G401.6 (cell line): ENCODE measurements at regions not wholly inside any gene's neighbourhood (a gene's known extent, or its start where the extent isn't known, plus 50 kb on each side); places are given as distances from the start of the nearest gene placed in this dataset.
A peak's percentile ranks its signal among the peaks of the same experiment; 100 is the strongest.
"Not testable (repeated sequence)": the region's sequence is repeated elsewhere in the genome, so short reads cannot be mapped to it uniquely, and the experiment has no call there.

Experiments used
- FAIRE-seq: peaks from 2 replicates; lab custom pipeline; 2012; peaks lifted over from hg19 to GRCh38; lab: Jason Lieb, UNC

GRCh38 chr12:61919686-61920085, 340.5 kb upstream of the USP15 start:
- peak; percentile 46 for FAIRE-seq

DNA sequence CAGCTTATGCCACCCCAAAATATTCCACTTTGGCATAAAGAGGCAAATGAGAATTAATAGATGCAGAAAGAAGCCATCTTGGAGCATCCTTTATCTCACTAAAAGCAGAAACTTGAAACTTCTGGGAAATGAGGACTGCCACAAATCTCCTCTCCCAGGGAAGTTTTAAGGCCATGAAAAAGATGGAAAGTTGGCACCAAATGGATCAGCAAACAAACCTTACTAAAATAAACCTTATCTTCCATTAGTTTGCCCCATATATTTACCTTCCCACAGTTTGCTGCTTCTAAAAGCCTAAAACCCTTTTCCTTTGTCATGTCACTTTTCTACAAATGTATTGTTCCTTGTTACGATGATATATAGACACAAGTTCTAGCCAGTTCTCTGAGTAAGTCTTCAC, 340.0 kb upstream of the USP15 start:
- no peak for FAIRE-seq

DNA sequence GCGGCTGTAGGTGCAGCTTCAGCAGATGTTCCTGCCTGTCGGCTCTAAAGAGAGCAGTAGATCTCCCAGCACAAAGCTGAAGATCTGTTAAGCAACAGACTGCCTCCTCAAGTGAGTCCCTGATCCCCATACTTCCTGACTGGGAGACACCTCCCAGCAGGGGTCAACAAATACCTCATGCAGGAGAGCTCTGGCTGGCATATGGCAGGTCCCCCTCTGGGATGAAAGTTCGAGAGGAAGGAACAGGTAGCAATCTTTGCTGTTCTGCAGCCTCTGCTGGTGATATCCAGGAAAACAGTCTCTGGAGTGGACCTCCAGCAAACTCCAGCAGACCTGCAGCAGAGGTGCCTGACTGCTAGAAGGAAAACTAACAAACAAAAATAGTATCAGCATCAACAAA, 337.1 kb upstream of the USP15 start:
- FAIRE-seq = no peak

DNA sequence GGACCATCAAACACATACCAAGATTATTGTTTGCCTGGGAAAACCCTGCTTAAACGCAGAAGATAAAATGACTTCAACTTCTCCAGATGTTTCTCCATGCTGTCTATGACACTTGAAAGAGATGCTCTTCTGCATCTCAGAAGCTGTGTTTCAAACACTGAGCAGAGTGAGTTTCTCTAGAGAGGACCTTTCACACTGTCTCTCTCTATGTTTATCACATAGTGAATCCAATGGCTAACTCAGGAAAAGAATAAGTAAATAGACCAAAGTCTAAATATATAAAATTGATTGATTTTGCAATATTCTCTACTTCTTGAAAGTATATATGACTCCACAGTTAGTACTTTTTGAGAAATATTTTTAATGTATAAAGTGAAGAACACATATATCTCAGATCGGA, 325.6 kb upstream of the USP15 start:
- no peak for FAIRE-seq

- FAIRE-seq = no peak
Observed at GRCh38 chr12:61939977-61940376, 320.2 kb upstream of the USP15 start.

- no peak for FAIRE-seq
Observed at GRCh38 chr12:61956545-61956944, 303.7 kb upstream of the USP15 start.

GRCh38 chr12:61974461-61974860, 285.7 kb upstream of the USP15 start:
- no peak for FAIRE-seq

GRCh38 chr12:61985830-61986229, 274.4 kb upstream of the USP15 start:
- FAIRE-seq = no peak

DNA sequence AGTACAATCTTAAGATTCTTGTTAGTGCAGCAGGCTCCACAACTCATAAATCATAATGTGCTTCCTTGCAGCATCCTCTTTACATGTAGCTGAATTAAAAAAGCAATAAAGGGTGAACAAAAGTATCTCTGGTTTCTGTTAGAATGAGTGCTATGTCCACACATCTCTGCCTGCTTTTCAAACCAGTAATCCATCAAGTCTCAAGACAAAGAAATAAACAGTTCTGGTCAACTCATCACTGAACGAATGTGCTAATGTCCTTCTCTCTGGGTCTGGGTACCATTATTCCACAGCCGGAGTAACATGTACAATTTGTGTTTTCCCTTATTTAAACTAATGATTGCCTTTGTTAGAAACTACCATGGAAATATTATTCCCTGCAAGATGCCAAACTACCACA, 273.0 kb upstream of the USP15 start:
- FAIRE-seq = no peak

GRCh38 chr12:61991661-61992060, 268.5 kb upstream of the USP15 start:
- FAIRE-seq = no peak

DNA sequence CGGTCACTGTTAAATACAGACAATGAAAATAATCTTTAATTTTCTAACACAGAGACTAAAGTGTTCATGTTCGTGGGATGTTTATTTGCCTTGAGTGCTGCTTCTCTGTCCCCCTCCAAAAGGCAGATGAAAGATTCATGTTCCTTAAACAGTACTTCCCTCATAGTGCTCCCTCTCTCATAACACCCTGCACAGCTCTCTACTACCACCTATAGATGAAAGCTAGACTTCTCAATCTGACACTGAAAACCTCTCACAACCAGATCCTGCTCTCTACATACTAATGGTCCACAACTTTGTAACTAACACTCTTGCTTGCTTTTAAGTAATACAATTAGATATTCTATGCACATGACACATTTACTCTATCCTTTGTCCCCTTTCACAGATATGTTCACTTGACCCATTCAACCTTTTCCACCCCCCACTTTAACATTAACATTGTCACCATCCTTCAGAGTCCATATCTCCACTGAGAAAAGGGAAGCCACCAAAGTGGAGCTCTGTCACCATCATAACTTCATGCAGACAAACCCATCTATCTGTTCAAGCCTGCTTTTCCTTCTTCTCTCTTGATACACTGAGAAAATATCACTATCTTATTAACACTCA, 266.4 kb upstream of the USP15 start:
- no peak for FAIRE-seq

- no peak for FAIRE-seq
Observed at GRCh38 chr12:61996717-61997116, 263.5 kb upstream of the USP15 start.

DNA sequence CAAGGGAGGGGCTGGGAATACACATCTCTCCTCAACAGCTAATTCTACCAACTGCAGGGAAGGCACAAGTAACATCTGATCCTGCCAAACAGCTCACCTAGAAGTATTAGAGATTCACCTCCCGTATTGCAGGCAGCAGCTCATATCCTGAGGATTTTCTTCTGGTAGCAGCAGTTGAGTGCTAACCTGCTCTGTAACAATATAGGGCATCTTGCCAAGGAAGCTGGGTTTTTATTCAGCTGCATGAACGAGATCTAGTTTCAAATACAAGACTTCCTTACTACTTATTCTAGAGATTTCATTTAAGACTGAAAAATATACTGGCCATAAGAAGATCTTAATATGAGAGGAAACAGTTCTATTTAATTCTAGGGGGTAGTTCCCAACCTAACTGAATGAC, 261.4 kb upstream of the USP15 start:
- no peak for FAIRE-seq

- FAIRE-seq = no peak
Observed at GRCh38 chr12:61999311-61999710, 260.9 kb upstream of the USP15 start.

GRCh38 chr12:62001424-62001823, 258.8 kb upstream of the USP15 start:
- no peak for FAIRE-seq

DNA sequence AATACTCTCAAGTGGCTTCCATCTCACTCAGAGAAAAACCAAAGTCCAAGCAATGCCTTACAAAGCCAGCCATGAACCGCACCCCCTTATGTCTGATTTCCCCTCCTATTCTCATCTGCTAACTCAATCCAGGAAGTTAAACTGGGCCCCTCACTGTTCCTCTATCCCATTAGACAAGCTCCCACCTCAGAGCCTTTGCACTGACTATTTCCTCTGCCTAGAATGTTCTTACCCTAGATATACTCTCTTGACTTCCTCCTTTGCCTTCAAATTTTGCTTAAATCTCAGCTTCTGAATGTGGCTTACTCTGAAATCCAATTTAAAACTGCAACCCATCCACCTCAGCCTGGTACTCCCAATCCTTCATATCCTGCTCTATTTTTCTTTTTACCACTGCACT, 257.0 kb upstream of the USP15 start:
- FAIRE-seq = no peak

DNA sequence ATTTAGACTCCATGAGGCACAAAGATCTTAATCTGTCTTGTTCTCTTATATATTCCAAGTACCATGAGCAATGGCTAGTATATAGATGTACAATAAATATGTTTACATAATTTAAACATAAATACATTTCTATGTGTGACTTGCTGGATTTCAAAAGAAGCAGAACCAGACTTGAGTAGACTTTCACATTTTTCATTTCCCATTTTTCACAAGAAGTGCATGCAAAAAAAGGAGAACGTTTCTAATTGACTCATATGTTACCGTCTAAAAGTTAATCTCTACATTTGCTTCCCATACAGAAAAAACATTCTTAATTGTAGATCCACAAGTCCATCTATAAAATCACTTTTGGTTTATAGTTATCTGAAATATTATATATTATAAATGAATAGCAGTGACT, 256.5 kb upstream of the USP15 start:
- no peak for FAIRE-seq

- FAIRE-seq = no peak
Observed at GRCh38 chr12:62005615-62006014, 254.6 kb upstream of the USP15 start.

- FAIRE-seq = peak; percentile 86
Observed at GRCh38 chr12:62006076-62006732, 254.0 kb upstream of the USP15 start.

DNA sequence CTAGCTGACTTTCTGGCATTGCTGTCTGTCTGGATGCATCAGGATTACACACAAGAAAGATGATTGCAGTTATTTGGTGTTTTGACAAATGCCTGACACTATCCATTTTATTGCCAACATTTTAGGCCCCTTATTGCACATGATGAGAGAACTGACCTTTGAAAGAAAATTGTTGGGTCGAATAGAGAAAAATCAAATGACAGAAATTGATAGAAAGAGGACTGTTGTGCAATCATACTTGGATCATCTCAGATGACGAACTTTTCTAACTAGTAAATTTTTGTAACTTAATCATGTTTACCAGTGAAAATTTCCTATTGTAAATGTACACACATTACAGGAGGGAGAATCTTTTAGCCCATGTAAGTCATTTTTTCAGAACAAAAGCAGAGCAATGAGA, 251.5 kb upstream of the USP15 start:
- no peak for FAIRE-seq

GRCh38 chr12:62009445-62009844, 250.8 kb upstream of the USP15 start:
- FAIRE-seq = no peak

DNA sequence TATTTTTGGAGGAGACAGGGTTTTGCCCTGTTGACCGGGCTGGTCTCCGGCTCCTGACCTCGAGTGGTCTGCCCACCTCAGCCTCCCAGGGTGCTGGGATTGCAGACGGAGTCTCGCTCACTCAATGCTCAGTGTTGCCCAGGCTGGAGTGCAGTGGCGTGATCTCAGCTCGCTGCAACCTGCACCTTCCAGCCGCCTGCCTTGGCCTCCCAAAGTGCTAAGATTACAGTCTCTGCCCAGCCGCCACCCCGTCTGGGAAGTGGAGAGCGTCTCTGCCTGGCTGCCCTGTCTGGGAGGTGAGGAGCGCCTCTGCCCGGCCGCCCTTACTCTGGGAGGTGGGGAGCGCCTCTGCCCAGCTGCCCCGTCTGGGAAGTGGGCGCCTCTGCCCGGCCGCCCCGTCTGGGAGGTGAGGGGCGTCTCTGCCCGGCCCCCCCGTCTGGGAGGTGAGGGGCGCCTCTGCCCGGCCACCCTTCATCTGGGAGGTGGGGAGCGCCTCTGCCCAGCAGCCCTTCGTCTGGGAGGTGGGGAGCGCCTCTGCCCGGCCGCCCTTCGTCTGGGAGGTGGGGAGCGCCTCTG, 249.8 kb upstream of the USP15 start:
- not testable (repeated sequence) for FAIRE-seq

- not testable (repeated sequence) for FAIRE-seq
Observed at GRCh38 chr12:62010973-62011372, 249.2 kb upstream of the USP15 start.

DNA sequence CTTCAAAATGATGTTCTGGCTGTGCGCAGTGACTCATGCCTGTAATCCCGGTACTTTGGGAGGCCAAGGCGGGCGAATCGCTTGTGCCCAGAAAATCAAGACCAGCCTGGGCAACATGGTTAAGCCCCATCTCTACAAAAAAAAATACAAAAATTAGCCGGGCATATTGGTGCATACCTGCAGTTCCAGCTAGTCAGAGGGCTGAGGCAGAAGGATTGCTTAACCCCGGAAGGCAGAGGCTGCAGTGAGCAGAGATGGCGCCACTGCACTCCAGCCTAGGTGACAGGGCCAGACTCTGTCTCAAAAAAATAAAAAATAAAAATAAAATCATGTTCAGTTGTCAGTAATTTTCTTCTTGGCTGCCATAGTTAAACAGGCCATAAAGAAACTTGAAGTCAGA, 245.9 kb upstream of the USP15 start:
- FAIRE-seq = no peak
